Coronary artery (tissue), 2 donors: ENCODE measurements at regions not wholly inside any gene's neighbourhood (a gene's known extent, or its start where the extent isn't known, plus 50 kb on each side); places are given as distances from the start of the nearest gene placed in this dataset.

Experiments
- DNase-seq: peaks from one replicate; pipeline ENCODE4 v3.0.0-alpha.2; 2017; ENCODE audit warnings: low spot score
- H3K27ac ChIP-seq, 2 donors: fragments of 200-600 bp; sonication (generic); one replicate each; pipeline ENCODE4 v1.5.1; 2016 to 2019
- H3K4me3 ChIP-seq: fragments of 200-600 bp; sonication (generic); 2 replicates; pipeline ENCODE4 v1.5.1; 2016; ENCODE audit warnings: mild to moderate bottlenecking, moderate library complexity
- TF ChIP-seq, protein P1 (sequence below): fragments of 200-600 bp; sonication (generic); IDR thresholded peaks from one replicate; pipeline ENCODE4 v1.5.1; 2019; ENCODE audit warnings: antibody characterized with exemption

DNA sequence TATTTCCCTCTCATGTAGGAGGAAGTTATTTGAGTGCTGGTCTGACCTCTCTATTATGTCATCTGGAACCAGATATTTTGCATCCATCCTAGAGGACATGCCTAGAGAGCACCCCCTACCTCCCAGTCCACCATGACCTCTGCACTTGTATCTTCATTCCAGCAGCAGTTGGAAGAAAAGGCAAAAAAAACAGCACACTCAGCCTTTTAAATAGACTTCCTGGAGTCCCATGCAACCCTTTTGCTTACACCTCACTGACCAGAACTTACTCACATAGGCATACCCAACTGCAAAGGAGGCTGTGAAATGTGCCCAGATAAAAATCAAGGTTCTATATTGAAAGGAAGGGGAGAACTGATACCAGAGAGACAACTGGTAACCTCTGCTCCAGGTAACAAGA is 92.3 kb upstream of the FHIT start:
- TF ChIP-seq, protein P1, sequence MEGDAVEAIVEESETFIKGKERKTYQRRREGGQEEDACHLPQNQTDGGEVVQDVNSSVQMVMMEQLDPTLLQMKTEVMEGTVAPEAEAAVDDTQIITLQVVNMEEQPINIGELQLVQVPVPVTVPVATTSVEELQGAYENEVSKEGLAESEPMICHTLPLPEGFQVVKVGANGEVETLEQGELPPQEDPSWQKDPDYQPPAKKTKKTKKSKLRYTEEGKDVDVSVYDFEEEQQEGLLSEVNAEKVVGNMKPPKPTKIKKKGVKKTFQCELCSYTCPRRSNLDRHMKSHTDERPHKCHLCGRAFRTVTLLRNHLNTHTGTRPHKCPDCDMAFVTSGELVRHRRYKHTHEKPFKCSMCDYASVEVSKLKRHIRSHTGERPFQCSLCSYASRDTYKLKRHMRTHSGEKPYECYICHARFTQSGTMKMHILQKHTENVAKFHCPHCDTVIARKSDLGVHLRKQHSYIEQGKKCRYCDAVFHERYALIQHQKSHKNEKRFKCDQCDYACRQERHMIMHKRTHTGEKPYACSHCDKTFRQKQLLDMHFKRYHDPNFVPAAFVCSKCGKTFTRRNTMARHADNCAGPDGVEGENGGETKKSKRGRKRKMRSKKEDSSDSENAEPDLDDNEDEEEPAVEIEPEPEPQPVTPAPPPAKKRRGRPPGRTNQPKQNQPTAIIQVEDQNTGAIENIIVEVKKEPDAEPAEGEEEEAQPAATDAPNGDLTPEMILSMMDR = no peak
- no peak for DNase-seq
- no peak overlapping the region for H3K27ac ChIP-seq
- H3K4me3 ChIP-seq = no peak overlapping the region

DNA sequence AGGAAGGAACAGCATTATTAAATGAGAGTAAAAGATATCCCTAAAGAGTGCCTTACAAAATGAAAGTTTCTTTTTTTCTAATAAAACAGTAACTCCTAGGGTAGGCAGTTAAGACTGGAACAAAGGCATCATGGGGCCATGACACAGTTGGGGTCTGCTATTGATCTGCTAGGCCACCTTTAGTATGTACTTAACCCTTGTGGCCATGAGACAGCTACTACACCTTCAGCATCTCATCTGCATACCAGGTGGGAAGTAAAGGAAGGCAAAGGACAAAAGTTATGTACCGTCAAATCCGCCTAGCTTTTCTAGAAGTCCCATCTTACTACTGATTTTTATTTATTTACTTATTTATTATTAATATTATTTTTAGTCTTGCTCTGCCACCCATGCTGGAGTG is 93.8 kb upstream of the FHIT start:
- Histone ChIP-seq H3K27ac (no peak overlapping the region), H3K4me3 (no peak overlapping the region)

DNA sequence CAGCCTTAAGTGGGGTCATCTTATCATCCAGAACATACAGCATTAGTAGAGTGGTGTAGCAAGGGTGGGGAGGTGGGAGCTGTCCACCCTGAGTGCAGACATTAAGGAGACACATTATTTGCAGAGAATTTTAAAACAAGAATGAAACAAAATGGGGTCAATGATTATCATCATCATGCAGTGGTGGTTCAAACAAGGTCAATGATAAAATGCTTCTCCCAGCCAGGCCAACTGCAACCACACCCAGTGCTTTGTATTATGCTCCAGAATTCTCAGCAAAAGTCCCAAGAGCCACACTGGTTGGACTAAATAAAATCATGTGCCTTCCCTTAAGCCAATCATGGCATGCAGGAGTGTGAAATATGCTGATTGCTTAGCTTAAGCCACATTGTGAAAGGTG is 96.7 kb upstream of the FHIT start:
- no peak for DNase-seq
- H3K27ac ChIP-seq = no peak overlapping the region

More for the DNA sequence above, 93.8 kb upstream of the FHIT start:
- no peak for DNase-seq
- TF ChIP-seq, protein P1 = no peak

DNA sequence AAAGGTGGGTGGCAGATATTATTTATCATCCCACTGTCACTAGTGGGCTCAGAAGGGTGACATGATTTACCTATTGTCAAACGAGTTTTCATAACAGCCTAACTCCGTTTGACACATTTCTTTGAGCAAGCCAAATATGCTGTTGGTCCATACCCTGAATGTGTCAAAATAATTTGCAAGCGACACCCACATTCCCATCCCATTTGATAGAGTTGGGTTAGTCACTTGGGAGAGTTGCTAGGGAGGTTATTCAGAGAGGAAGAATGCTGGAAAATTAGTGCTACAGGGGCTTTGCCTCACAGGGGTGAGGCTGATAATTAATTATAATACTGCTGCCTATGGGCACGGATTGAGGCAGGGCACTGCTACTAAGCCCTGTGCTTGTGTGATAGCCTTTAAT is 98.5 kb upstream of the FHIT start:
- no peak overlapping the region for H3K27ac ChIP-seq
- TF ChIP-seq, protein P1 = no peak
- H3K4me3 ChIP-seq = no peak overlapping the region
- DNase-seq = no peak

More for the DNA sequence above, 96.7 kb upstream of the FHIT start:
- H3K4me3 ChIP-seq = no peak overlapping the region
- TF ChIP-seq, protein P1 = no peak

DNA sequence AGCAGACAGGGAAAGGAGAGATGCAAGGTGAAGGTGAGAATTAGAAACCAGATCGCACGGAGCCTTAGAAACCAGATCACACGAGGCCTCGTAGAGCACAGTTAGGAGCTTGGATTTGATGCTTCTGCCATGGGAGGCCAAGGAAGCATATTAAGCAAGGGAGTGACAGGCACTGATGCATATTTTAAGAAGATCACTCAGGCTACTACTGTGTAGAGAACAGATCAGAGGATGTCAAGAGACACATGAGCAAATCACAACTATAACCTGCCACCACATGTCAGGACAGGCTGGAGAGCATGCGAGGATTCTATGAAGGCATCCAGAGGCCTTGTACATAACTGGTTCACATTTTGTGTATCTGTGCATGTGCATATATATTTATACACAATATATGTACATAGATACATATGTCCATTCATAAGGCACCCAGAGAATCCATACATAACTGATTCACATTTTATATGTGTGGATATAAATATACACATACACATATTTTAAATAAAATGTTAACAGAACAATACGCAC is 99.6 kb upstream of the FHIT start:
- H3K27ac ChIP-seq = no peak overlapping the region
- no peak overlapping the region for H3K4me3 ChIP-seq
- TF ChIP-seq, protein P1 = no peak
- no peak for DNase-seq

DNA sequence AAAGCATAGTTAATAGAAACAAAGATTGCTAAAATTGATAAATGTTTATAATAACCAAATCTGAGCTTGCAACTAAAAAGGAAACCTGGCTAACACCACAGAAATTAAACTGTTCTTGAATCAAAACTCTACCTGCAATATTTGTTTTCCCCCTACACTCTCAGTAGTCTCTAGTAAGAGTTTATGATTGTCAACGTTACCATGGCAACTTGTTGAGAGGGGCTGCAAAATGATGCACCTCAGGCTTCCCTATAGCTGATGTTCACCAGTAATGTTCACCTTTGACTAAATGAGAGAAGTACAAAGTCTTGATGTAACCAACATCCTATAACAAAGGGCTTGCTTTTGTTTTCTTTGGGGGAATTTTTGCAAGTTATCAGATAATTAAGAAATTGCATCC is 101.1 kb upstream of the FHIT start:
- DNase-seq = no peak
- TF ChIP-seq, protein P1 = no peak
- Histone ChIP-seq H3K4me3 (no peak overlapping the region), H3K27ac (no peak overlapping the region)

DNA sequence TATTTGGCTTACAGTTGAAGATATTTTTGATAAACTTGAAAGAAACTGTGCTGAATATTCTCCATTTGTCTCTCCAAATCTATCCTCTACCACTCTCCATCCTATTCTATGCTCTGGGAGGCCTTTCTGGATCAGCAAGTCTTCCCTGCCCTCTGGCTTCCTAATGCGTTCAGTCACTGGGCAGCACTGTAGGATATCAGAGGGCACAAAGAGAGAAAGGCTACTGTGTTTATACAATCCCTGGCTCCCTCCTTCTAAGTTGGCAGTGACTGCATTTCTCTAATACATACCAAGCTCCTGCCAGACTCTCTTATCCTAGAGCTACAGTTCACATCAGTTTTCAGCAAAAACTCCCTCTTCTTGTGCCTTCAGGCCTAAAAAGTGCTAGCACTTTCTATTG is 102.1 kb upstream of the FHIT start:
- Histone ChIP-seq H3K4me3 (no peak overlapping the region), H3K27ac (no peak overlapping the region)
- no peak for DNase-seq
- TF ChIP-seq, protein P1 = no peak
